ENCODE measurements at regions not wholly inside any gene's neighbourhood (a gene's known extent, or its start where the extent isn't known, plus 50 kb on each side); places are given as distances from the start of the nearest gene placed in this dataset.

- TF ChIP-seq CTCF (IDR thresholded peaks at IDR 0.05) (no peak), POLR2A (IDR thresholded peaks at IDR 0.05) (no peak)
Measured at GRCh38 chr11:119975561-119976152, 162.3 kb downstream of the TRIM29 start.
